Neural progenitor cell (in vitro differentiated cells): ENCODE measurements at regions not wholly inside any gene's neighbourhood (a gene's known extent, or its start where the extent isn't known, plus 50 kb on each side); places are given as distances from the start of the nearest gene placed in this dataset.

Experiments used
- EZH2 ChIP-seq: fragments of 200-600 bp; sonication (generic); IDR thresholded peaks from 2 replicates; pipeline ENCODE4 v1.6.1; 2017; ENCODE audit warnings: antibody characterized with exemption, mild to moderate bottlenecking, moderate library complexity
- EZH2phosphoT487 ChIP-seq: fragments of 200-600 bp; sonication (generic); IDR thresholded peaks from 2 replicates; pipeline ENCODE4 v1.6.1; 2017; ENCODE audit warnings: antibody characterized with exemption
- TF ChIP-seq, protein P1 (sequence below): fragments of 200-600 bp; sonication (generic); IDR thresholded peaks from 2 replicates; pipeline ENCODE4 v1.5.1; 2017; ENCODE audit warnings: antibody characterized with exemption, mild to moderate bottlenecking

DNA sequence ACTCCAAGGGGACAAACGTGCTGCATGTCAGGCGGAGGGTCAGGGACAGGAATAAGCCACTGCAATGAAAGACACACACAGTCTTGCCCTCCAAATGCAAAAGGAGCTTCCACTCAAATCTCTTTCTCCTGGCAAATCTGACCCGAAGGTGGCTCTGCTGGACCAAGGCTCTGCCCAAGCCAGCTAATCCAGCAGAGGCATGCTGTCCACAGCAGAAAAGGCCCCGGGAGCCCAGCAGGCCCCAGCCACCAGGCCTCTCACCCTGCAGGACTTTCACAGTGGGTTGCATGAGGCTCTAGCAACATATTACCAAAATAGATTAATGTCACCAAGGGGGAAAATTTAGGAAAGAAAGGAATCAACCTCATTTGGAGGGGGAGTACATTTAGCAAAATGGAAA lies 628.6 kb downstream of the BCOR start:
- TF ChIP-seq, protein P1, sequence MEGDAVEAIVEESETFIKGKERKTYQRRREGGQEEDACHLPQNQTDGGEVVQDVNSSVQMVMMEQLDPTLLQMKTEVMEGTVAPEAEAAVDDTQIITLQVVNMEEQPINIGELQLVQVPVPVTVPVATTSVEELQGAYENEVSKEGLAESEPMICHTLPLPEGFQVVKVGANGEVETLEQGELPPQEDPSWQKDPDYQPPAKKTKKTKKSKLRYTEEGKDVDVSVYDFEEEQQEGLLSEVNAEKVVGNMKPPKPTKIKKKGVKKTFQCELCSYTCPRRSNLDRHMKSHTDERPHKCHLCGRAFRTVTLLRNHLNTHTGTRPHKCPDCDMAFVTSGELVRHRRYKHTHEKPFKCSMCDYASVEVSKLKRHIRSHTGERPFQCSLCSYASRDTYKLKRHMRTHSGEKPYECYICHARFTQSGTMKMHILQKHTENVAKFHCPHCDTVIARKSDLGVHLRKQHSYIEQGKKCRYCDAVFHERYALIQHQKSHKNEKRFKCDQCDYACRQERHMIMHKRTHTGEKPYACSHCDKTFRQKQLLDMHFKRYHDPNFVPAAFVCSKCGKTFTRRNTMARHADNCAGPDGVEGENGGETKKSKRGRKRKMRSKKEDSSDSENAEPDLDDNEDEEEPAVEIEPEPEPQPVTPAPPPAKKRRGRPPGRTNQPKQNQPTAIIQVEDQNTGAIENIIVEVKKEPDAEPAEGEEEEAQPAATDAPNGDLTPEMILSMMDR, result no peak
- TF ChIP-seq EZH2 (no peak), EZH2phosphoT487 (no peak)
